ENCODE measurements at regions not wholly inside any gene's neighbourhood (a gene's known extent, or its start where the extent isn't known, plus 50 kb on each side); places are given as distances from the start of the nearest gene placed in this dataset.

GRCh38 chr5:88388476-88389337, 120.1 kb upstream of the TMEM161B start:
- TF ChIP-seq, protein P1, sequence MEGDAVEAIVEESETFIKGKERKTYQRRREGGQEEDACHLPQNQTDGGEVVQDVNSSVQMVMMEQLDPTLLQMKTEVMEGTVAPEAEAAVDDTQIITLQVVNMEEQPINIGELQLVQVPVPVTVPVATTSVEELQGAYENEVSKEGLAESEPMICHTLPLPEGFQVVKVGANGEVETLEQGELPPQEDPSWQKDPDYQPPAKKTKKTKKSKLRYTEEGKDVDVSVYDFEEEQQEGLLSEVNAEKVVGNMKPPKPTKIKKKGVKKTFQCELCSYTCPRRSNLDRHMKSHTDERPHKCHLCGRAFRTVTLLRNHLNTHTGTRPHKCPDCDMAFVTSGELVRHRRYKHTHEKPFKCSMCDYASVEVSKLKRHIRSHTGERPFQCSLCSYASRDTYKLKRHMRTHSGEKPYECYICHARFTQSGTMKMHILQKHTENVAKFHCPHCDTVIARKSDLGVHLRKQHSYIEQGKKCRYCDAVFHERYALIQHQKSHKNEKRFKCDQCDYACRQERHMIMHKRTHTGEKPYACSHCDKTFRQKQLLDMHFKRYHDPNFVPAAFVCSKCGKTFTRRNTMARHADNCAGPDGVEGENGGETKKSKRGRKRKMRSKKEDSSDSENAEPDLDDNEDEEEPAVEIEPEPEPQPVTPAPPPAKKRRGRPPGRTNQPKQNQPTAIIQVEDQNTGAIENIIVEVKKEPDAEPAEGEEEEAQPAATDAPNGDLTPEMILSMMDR (IDR thresholded peaks at IDR 0.05; ENCODE audit: low read depth, low read length, poor library complexity, severe bottlenecking) = no peak
- no peak for TF ChIP-seq EZH2phosphoT487 (IDR thresholded peaks at IDR 0.05; ENCODE audit: borderline replicate concordance, low read length)

Data from DOHH2 (cell line).